ENCODE measurements at regions not wholly inside any gene's neighbourhood (a gene's known extent, or its start where the extent isn't known, plus 50 kb on each side); places are given as distances from the start of the nearest gene placed in this dataset.

DNA sequence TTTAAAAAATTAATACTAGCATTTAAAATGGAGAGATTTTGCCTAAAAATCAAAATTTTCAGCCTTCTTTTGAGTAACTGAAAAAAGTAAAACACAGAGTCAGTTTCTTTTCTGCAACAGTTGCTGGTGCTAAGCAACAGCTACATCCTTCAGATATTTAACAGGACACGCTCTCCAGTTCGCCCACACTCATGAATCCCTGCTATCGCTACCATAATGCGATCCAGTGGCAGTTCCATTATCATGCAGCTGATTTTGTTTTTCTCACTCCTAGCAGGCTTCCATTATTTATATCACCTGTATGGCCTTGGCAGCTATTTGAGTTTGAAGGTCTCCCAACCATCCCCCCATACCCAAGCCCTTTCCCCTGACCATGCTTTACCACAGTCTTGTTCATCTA lies 93.1 kb upstream of the NCKAP5 start:
- H3K27ac ChIP-seq = no peak overlapping the region
- DNase-seq (ENCODE audit: low read depth, low spot score) = no peak

DNA sequence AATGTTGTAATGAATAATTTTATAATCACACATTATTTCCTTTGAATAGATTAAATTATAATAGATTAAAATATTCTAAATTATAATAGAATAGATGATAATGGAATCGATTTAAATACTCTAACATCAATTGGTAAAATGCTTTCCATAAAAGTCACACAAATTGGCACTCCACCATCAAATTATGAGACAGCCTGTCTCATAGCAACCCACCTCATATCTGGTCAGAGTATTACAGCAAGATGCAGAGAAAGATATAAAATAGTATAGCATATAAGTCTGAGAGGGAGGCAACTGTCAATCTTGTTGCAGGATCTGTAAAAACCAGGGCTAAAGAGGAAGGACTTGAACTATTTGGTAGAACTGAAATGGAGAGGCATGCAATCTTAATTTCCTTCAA lies 98.4 kb upstream of the NCKAP5 start:
- peak overlapping the region; percentile 57 for H3K27ac ChIP-seq
- DNase-seq (ENCODE audit: low read depth, low spot score) = no peak

DNA sequence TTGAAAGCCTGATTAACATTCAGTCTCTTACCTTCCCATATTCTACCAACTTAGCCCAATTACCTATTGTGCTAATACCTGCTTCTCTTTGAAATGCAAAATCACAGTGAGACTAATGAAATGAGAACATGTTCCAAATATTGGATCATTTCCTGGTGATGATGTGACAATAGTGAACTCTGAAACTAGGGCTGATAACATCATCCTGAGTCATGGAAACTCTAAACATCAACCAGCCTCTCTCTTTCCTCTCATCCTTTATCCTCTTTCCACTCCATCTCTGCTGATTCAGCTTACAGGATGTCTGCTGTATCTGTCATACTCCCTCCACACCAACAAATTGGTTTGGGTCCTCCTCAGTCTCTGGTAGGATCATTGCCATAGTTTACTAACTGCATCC lies 98.8 kb upstream of the NCKAP5 start:
- H3K27ac ChIP-seq = peak overlapping the region; percentile 57
- peak; percentile 40 for DNase-seq (ENCODE audit: low read depth, low spot score)

DNA sequence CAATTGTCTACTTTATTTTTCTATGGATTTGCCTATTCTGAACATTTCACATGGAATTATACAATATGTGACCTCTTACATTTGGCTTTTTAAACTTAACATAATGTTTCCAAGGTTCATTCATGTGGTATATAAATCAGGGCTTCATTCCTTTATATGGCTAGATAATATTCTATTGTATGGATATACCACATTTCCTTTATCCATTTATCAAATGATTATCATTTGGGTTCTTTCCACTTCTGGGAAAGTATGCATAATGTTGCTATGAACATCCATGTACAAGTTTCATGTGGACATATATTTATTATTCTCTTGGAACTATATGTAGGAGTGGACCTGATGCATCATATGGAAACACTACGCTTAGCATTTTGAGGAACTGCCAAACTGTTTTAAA lies 99.7 kb upstream of the NCKAP5 start:
- H3K27ac ChIP-seq = no peak overlapping the region
- DNase-seq (ENCODE audit: low read depth, low spot score) = no peak

DNA sequence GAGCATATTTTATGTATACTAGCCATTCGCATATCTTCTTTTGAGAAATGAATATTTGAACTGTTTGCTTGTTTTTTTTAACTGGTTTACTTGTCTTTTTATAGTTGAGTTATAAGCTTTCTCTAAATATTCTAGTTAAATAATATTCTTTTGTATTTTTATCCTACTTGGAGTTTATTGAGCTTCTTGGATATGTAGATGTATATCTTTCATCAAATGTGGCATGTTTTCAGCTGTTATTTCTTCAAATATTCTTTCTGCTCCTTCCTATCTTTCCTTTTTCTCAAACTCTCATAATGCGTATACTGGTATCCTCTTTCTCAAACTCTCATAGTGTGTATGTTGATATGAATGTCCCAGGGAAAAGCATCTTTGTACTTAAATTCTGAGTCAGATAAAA lies 100.3 kb upstream of the NCKAP5 start:
- DNase-seq (ENCODE audit: low read depth, low spot score) = no peak
- H3K27ac ChIP-seq = no peak overlapping the region

DNA sequence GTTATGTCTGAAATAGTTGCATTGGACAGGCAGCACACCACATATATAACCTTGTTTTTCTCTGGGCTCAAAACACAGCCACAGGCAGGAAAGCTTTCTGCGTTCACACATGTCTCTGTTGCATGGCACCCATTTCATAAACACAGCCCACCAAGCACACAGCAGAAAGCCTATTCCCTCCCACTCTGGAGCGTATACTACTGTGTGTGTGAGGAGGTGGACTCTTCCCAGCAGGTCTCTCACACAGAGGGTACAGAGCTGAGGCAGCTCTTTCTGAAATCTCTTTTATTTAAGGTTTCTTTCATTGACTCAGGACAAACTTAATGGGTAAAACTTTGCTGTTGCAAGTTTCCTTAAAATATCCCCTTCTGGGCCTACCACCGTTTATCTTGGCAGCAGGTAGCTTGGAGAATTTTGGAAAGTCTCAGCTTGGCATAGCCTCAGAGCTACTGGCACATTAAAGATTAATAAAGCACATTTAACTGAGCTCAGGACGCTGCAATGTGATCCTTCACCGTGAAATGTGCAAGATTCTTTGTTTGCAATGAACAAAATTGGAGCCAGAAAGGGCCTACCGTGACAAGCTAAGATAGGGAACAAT lies 105.1 kb upstream of the NCKAP5 start:
- DNase-seq (ENCODE audit: low read depth, low spot score) = no peak
- H3K27ac ChIP-seq = no peak overlapping the region

DNA sequence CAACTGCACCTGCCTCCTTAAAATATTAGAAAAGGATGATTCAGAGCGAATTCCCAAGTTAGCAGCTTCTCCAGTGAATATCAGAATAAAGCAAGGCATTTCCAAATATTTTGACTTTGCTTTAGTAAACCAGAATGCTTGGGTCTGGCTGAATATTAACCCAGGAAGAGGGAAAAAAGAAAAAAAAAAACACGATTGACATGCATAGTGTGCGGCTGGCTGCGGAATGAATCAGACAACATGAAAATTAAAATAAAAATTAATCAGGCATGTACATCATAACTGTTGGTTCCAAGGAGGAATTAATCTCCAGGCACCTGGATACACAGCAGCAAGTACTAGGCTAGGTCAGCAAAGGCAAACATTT lies 105.8 kb upstream of the NCKAP5 start:
- no peak for DNase-seq (ENCODE audit: low read depth, low spot score)
- H3K27ac ChIP-seq = no peak overlapping the region

DNA sequence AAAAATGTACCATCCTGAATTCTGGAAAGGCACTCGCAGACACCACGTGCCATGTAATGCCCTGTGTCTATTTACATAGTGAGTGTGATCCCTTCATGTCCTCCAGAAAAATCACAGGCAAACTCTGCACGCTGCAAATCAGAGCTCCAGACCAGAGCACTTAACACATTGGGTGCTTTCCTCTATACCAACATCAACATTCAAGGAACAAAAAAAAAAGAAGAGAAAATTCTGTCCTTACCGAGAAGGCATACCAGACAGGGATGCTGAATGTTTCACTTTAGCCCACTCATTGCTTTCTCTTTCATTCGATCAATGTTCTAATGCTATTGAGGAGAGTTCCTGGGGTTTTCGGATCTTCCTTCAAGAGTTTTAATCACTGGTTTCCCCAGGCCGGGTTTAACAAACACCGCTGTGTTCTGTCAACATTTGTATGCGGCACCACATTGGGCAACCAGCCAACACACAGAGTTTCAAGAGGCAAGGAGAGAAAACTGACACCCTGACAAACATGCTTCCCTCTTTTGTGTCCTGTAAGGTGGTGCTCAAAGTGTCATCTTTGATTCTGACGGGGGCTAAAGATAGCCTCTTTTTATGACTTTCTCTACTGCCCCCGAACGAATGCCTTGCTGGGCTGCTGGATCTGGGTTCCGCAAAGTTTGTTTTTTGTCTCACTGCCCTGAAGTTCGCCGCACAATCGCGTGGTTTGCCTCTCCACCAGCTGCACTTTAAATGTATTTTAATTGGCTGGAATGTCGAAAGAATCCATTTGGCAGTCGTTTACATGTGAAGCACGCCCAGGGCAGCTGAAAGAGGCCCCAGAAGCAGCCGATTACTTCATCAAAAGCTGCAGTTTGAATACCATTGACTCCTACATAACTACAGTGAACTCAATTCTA lies 106.4 kb upstream of the NCKAP5 start:
- peak; percentile 3 for DNase-seq (ENCODE audit: low read depth, low spot score)
- no peak overlapping the region for H3K27ac ChIP-seq

DNA sequence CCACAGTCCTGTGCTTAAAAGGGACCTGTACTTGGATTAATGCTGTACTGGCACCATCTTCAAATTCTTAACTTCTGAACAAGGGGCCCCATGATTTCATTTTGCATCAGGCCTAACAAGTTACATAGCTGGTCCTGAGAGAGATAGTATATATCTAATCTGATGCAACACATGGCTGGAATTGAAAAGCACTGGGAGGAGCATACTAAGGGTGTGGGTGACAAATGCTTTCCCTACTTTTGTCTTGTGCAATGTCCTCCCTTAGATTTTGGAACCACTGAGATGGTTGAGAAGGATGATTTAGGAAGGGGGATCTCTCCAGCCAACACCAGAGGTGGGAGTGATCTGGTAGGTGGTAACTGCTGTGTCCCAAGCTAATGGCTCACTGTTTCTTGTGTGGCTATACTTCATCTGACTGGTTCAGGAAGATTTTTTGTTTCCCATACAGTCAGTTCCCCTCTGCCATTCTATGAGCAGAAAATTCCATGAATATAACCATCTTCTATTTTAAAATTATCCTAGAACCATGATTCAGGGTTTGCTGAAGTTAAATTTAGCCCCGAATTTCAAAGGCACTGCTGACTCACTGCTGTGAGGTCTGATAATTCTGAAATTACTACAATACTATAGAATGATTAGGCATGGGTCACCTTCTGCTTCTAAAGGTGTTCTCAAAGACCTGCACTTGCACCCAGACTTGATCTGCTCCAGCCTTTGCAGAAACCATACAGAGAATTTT lies 108.3 kb upstream of the NCKAP5 start:
- no peak for DNase-seq (ENCODE audit: low read depth, low spot score)
- H3K27ac ChIP-seq = no peak overlapping the region

DNA sequence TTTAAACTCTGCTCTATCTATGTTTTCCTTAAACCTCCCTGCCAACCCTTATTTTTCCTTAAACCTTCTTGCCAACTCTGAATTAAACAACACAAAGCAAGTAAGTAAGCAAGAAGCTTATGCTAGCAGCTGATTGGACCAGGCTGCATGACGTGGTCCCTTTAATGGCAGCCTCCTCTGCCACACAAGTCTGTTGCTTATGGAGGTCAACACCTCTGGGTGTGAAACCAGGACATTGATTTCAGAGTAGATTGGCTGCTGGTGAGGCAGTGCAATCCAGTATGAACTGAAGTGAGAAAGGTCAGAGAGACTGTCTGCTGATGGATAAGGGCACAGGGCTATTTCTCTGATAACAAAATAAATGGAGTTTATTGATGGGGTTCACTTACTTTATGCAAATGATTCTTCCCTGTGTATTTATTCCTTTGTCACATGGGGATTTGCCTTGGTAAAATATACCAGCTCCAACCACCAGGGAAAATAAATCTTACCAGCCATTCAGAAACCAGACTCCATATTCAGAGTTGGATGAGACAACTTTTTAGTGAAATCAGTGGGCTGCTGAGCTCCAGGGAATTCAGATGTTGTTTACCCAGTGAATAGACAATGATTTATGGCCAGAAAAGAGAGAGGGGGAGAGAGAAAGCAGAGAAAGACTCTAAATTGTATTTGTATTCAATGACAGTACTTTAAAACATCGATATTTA lies 112.2 kb upstream of the NCKAP5 start:
- no peak for DNase-seq (ENCODE audit: low read depth, low spot score)

DNA sequence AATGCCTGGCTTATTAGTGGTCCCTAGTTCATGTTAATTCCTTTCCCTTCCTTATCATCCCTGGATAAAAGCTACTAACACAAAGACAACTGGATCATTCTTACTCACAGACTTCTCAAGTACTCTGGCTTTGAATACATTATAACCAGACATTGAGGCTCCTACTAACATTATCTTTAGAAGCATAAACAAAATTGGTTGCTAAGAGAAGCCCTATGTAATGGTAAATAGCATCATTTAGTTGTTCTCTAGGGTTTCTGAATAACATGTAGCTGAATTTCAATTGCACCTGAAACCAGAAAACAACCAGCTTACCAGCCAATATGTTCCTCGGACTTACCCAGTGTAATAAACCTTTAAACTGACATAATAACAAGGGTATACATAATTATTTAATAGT lies 114.1 kb upstream of the NCKAP5 start:
- H3K27ac ChIP-seq = no peak overlapping the region
- DNase-seq (ENCODE audit: low read depth, low spot score) = no peak

More for the DNA sequence above, 112.2 kb upstream of the NCKAP5 start:
- H3K27ac ChIP-seq = no peak overlapping the region

DNA sequence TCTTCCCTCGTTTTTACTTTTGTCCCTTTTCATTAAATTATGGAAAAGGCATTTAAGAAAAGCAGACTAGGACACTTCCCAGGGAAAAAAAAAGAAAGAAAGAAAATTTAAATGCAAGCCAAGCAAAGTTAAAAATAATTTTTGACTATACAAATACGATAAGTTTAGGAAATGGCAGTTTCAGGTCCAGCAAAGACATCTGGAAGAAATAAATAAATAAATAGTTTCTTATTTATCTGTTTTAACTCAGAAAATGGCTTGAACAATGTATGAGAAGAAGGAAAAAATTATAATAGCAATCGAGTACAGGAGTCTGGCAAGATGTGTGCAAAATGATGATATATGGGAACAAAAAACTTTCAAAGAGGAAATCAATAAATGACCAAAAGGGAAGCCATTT lies 114.6 kb upstream of the NCKAP5 start:
- no peak overlapping the region for H3K27ac ChIP-seq
- DNase-seq (ENCODE audit: low read depth, low spot score) = no peak

DNA sequence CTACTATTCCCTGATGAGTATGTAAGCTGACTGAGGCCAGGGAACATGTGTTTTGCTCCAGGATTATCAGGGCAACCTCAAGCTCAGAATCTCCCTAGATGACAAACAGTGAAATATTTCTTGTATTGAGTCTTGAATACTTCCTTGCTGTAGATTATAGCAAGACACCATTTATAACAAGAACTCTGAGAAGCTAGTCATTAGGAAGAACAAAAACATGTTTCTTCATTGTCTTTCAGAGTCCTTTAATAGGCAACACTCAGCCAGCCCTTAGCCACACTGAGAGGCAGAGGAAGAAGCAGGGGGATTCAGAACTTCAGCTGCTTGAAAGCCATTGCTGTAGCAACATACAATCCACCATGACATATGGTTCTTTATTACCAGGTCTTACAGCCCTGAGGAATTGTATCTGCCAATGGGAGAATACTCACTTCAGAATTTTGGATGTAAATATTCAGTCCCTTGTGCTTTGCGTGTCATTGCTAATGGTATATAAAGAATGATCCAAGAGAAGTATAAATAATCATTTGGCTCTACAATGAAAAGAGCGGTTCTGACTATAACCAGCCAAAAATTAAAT lies 117.5 kb upstream of the NCKAP5 start:
- no peak for DNase-seq (ENCODE audit: low read depth, low spot score)

DNA sequence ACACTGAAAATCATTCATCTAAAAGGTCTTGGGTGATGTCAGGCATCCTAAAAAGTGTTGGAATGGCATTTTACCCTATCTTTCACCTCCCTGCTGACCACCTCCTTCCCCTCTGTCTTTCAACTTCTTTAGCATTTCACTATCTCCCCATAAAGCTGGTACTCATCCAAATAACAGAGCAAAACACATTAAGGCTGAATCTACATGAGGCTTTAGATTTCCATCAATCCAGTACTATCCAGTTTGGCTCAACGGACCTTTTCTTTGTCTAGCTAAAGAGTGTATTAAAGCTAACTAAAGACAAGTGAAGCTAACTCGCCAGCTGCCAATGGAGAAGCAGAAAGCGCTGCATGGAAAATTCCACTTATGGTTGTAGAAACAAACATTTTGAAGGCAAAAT lies 122.5 kb upstream of the NCKAP5 start:
- no peak overlapping the region for H3K27ac ChIP-seq
- DNase-seq (ENCODE audit: low read depth, low spot score) = no peak

More for the DNA sequence above, 117.5 kb upstream of the NCKAP5 start:
- H3K27ac ChIP-seq = no peak overlapping the region

DNA sequence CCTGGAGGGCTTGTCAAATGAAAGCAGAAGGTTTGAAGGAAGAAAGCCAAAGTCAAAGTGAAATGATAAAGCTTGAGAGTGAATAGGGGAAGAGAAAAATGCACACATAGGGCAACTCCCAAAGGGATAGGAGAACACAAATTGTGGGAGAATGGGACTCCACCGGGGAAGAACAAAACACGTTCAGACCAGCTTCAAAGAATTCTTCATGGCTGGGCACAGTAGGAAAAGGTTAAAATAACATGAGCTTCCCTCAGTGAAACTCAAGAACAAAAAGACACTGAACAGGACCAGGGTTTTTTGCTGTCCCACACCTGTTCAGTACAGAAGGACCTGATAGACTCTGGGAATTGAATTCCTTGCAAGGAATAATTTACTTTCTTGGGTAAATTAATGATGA lies 123.1 kb upstream of the NCKAP5 start:
- no peak for DNase-seq (ENCODE audit: low read depth, low spot score)
- no peak overlapping the region for H3K27ac ChIP-seq

DNA sequence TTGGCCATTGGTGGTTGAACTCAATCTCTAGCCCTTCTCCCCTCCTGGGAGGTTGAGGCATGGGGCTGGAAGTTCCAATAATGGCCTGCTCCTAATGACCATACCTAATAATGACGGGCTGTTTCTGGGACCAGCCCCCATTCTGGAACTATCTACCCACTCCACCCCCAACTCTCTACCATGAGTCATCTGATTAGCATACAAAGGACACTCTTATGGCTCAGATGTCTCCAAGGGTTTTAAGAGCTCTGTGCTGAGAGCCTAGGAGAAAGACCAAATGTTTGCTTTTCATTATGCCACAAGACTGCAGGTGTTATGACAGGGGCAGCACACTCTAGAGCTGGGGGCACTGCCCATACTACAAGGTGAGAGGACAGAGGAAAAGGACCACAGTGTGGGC lies 137.0 kb upstream of the NCKAP5 start:
- no peak overlapping the region for H3K27ac ChIP-seq
- no peak for DNase-seq (ENCODE audit: low read depth, low spot score)

DNA sequence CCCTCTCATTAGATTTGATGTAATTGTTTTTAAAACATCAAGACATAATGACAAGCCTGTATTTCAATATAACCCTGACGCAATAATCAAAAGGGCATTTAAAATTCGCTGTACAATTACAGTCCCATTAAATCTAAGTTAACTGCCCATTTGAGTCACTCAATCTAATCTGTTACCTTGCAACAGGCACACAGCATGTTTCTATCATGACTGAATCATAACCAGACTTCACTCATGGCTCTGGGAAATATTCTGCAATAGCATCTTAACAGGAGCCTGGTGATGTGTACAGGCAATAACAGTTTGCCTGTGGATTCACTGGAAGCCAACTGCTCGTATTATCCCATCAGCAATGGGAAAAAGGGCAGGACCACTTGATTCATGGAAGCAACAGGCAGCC lies 142.3 kb upstream of the NCKAP5 start:
- no peak overlapping the region for H3K27ac ChIP-seq
- peak; percentile 5 for DNase-seq (ENCODE audit: low read depth, low spot score)

DNA sequence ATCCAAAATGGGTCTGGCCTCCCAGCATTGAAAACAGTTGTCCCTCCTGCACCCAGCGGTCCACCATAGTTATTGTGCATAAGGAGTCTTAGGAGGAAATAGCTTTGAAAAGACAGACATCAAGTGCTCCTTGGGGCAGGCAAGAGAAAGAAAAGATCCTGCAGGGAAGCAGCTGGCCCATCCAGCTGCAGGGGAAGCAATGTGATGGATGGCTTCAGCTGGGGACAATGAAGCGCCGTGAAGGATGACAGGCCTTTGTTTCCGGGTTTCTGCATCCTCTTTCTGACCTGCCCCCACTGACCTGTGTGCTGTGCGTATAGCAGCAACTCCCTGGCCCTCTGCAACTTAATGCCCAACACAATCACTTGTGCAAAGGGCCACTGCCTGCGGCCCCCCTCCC lies 142.9 kb upstream of the NCKAP5 start:
- DNase-seq (ENCODE audit: low read depth, low spot score) = no peak
- H3K27ac ChIP-seq = no peak overlapping the region

DNA sequence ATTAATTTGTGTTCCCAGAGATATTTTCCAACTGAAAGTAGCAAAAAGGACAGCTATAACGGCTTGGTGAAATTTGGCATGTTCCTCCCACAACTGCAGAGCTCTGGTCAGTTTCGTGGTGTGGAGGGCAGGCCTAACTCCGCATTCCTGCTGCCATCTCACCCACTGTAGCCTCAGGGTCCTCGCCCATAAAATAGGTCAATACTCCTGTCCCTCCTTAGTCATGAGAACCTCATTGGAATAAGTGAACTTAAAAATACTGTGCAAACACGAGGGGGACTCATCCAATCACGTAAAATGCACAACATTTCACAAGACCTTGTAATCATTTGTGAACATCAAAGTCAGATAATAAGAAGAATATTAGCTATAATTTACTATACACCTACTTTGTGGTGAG lies 143.5 kb upstream of the NCKAP5 start:
- DNase-seq (ENCODE audit: low read depth, low spot score) = no peak
- no peak overlapping the region for H3K27ac ChIP-seq

DNA sequence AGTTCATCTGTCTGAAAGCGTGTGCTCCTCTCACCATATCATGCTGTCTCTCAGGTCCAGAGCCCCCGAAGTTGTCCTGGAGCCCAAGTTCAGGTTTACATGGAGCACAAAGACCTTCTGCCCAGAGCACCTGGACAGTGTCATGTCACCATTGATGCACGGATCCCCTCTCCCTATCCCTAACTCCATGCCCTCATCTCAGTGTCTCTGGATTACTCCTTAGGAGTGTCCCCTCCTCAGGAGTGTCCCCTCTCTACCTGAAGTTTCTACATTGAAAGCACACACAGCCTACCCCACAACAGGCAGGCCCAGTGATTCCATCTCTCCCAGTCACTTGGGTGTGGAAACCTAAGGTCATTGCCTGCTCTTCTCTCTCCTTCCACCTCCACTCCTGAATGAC lies 144.1 kb upstream of the NCKAP5 start:
- H3K27ac ChIP-seq = no peak overlapping the region
- no peak for DNase-seq (ENCODE audit: low read depth, low spot score)
